ENCODE measurements at regions not wholly inside any gene's neighbourhood (a gene's known extent, or its start where the extent isn't known, plus 50 kb on each side); places are given as distances from the start of the nearest gene placed in this dataset.
"Not testable (repeated sequence)": the region's sequence is repeated elsewhere in the genome, so short reads cannot be mapped to it uniquely, and the experiment has no call there.

- no peak for DNase-seq
Measured at GRCh38 chr7:94173436-94173835, 169.3 kb upstream of the BET1 start.

- DNase-seq: no peak
Measured at GRCh38 chr7:94174375-94174774, 170.2 kb upstream of the BET1 start.

- no peak for DNase-seq
Measured at GRCh38 chr7:94174956-94175355, 170.8 kb upstream of the BET1 start.

GRCh38 chr7:94176694-94177200 lies 172.6 kb upstream of the BET1 start:
- DNase-seq: no peak

- no peak for DNase-seq
Measured at GRCh38 chr7:94177441-94177840, 173.3 kb upstream of the BET1 start.

- no peak for DNase-seq
Measured at GRCh38 chr7:94178230-94178629, 174.1 kb upstream of the BET1 start.

- no peak for DNase-seq
Measured at GRCh38 chr7:94179466-94179865, 175.3 kb upstream of the BET1 start.

GRCh38 chr7:94182066-94182465 lies 177.9 kb upstream of the BET1 start:
- DNase-seq: no peak

GRCh38 chr7:94182721-94183120 lies 178.6 kb upstream of the BET1 start:
- DNase-seq: no peak

DNA sequence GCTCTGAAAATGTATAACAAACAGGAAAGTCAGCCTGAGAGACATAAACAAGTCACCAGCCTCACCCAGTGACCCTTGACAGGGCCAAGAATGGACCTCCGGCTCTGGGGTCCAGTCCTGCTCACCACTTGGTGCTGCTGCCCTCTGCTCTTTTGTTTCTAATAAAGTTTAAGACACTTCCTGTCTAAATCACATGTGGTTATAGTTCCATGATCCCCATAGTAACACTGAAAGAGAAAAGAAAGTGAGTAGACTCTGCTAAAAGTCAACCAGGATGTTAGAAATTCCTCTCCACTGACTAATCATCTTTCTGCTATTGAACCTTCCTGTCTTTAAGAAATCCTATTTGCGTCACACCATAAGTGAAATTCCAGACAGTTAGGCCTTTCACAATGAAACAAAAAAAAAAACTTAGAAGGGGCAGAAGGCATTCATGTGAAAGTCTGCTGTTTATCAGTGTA lies 179.2 kb upstream of the BET1 start:
- no peak for DNase-seq

DNA sequence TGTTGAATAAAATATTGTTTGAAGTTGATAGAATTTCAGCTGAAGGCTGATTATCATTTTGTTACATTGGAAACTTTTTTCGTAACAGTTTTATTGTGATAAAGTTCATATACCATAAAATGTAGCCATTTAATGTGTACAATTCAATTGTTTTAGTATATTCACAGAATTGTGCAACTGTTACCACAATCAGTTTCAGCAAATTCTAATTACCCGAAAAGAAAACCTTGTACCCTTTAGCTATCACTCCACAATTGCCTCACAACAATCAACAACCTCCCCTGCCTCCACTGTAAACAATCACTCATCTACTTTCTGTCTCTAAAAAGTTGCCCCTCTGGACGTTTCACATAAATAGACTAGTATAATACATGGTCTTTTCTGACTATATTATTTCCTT lies 179.7 kb upstream of the BET1 start:
- DNase-seq: no peak

DNA sequence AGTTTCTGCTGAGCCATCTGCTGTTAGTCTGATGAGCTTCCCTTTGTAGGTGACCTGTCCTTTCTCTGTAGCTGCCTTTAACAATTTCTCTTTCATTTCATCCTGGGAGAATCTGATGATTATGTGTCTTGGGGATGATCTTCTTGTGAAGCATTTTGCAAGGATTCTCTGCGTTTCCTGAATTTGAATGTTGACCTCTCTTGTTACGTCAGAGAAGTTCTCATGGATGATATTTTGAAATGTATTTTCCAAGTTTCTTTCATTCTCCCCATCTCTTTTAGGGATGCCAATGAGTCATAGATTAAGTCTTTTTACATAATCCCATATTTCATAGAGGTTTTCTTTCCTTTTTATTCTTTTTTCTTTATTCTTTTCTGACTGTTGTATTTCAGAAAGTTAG lies 184.2 kb upstream of the BET1 start:
- DNase-seq: no peak

- DNase-seq: no peak
Measured at GRCh38 chr7:94190599-94191061, 186.5 kb upstream of the BET1 start.

DNA sequence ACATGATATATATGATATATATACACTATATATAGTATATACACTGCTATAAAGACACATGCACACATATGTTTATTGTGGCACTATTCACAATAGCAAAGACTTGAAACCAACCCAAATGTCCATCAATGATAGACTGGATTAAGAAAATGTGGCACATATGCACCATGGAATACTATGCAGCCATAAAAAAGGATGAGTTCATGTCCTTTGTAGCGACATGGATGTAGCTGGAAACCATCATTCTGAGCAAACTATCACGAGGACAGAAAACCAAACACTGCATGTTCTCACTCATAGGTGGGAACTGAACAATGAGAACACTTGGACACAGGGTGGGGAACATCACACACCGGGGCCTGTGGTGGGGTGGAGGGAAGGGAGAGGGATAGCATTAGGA lies 190.3 kb upstream of the BET1 start:
- DNase-seq: not testable (repeated sequence)

DNA sequence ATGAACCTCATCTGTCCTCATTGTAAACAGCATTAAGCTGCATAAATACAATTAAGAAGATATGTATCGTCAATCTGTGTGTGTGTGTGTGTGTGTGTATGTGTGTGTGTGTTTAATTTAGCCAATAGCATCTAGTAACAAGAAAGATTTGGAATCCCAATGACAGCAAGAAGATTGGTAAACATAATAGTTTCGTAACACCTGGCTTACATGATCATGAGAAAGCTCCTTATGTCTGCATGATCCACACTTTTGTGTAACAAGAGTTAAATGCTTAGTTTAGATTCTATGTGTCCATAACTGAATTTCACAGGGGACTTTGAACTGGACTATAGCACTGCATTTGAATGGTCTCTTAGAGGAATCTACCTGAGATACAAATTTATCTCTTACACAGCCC lies 191.0 kb upstream of the BET1 start:
- no peak for DNase-seq

DNA sequence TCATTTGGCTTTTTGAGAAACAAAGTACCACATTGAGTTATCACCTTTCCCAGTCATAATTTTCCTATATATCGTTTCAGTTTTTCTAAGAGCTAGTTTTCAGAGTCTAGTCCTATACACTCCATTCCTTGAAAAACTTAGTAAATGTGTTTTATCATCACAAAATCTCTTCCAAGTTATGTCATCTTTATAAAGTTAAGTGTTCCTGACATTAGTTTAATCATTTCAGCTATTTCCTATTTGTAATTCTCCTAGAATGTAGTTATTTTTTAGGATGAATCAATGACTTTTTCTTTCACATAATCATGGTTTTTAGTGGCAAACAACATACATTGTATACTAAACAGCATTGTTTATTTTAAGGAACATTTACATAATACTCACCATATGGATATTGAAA lies 191.7 kb upstream of the BET1 start:
- DNase-seq: no peak

DNA sequence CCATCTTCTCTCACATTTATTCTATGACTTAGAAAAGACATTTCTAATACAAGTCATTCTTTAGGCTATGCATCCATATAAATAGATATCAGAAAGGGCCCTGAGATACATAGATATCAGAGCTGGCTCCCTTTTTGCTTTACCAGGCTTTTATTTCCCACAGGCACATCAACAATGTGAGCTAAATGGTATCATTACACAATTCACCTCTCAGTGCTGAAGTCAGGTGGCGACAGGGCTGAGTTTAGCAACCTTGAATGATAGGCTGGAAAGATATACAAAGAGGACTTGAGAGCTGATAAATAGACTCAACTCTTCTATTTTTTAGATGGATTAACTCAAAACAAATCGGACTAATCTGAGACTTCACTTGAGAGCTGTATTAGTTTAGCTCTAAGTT lies 189.2 kb upstream of the COL1A2 start:
- DNase-seq: no peak

DNA sequence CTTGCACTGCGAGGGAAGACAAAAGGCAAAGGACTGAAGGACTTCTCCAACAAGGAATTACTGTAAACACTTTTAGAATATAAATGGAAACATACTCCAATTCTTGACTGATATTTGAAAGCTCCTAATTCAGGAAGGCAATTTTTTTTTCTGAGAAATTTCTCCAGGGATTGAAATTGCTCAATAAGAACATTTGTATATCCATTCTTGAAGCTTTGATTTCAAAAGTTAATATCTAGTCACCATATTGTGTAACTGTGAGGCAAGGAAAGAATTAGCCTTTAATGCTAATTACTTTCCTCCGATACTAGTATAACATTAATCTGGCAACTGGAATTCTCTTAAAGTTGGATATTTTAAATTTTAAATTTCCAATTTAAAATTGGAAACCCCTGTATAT lies 188.4 kb upstream of the COL1A2 start:
- DNase-seq: no peak

DNA sequence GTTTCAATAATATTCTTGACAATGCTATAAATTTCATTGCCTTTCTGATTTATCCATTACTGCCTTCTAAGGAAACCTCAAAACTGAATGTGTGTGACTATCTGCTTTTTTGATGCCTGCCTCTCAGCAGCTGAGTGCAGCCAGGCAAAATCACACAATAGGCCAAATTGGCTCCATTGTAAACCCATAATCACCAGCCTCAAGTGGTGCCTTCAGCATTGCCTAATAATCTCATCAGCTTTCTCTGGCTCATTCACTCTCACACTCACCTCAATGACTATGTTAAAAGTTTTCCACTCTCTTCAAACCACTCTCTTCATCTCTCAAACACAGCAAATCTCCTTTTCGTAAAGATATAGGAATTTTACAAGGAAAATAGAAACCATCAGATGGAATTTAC lies 182.5 kb upstream of the COL1A2 start:
- DNase-seq: no peak

GRCh38 chr7:94216944-94217461 lies 177.7 kb upstream of the COL1A2 start:
- DNase-seq: no peak

GRCh38 chr7:94217766-94218165 lies 176.9 kb upstream of the COL1A2 start:
- DNase-seq: no peak

DNA sequence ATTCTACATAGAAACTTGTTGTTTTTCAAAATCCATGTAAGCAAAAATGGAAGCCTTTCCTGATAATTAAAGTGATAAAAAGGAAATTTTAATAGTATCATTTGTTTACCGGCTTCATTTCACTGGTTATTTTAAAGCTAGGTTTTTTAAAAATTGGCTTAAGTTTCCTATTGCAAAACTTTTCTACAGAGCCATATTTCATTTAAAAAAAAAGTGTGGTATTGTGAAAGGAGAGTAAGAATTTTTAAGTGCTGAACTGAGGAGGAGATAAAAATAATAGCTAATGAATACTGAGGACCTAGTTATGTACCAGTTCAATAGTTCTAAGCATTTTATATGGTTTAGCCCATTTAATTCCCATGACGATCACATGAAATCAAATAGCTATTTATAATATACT lies 172.2 kb upstream of the COL1A2 start:
- DNase-seq: no peak

GRCh38 chr7:94223375-94224084 lies 171.2 kb upstream of the COL1A2 start:
- no peak for DNase-seq

All from anterior cingulate cortex (tissue), 58 donors.